ENCODE measurements at regions not wholly inside any gene's neighbourhood (a gene's known extent, or its start where the extent isn't known, plus 50 kb on each side); places are given as distances from the start of the nearest gene placed in this dataset.

- H3K27me3 ChIP-seq = no peaks in the 10 kb centered on the region
- no peak for TF ChIP-seq POLR2A (IDR thresholded peaks at IDR 0.05)
- no peak for TF ChIP-seq CTCF (IDR thresholded peaks at IDR 0.05)
- H3K9me3 ChIP-seq = no peaks in the 10 kb centered on the region
- no peak overlapping the region for H3K27ac ChIP-seq
- DNase-seq = no peak
- intact Hi-C loops (cut with DNase I; ENCODE audit: low total_unique reads) = no loop called here
- H3K4me3 ChIP-seq = no peak overlapping the region
- no peaks in the 10 kb centered on the region for H3K36me3 ChIP-seq (ENCODE audit: low read depth, missing control alignments)
- no peaks in the 10 kb centered on the region for H3K4me1 ChIP-seq
Measured at GRCh38 chr1:192873836-192874235, 65.0 kb downstream of the RGS2 start.

DNA sequence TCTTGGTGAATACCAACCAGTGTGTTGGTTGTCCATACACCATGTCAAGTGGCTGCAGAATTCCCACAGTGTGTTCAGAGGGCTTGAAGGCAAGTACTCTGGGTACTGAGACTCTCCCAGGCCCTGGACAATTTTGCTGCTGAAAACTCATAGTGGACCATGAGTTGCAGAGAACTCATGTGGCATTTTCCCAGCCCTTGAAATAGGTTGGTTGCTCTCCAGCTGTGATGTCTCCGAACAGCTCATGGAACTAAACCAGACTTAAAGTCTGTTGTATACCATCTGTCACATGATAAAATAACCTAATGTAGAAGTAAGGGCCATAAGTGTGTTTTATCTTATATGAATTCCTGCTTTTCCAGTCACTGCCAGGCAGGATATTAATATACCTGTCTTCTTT, 67.8 kb downstream of the RGS2 start:
- WGBS, 2 donors = 72 to 81% methylated on average over 1 of the region's 1 CpG
- H3K4me1 ChIP-seq = no peaks in the 10 kb centered on the region
- H3K27me3 ChIP-seq = no peaks in the 10 kb centered on the region
- TF ChIP-seq POLR2A (IDR thresholded peaks at IDR 0.05) (no peak), CTCF (IDR thresholded peaks at IDR 0.05) (no peak)
- no peaks in the 10 kb centered on the region for H3K36me3 ChIP-seq (ENCODE audit: low read depth, missing control alignments)
- no peak overlapping the region for H3K4me3 ChIP-seq
- intact Hi-C loops (cut with DNase I; ENCODE audit: low total_unique reads) = no loop called here
- H3K27ac ChIP-seq = no peak overlapping the region
- H3K9me3 ChIP-seq = no peaks in the 10 kb centered on the region
- DNase-seq = no peak

- no peak for DNase-seq
- Histone ChIP-seq H3K27me3 (no peaks in the 10 kb centered on the region), H3K4me1 (no peaks in the 10 kb centered on the region), H3K9me3 (no peaks in the 10 kb centered on the region), H3K4me3 (no peak overlapping the region), H3K27ac (peak overlapping the region in 1 of 2 donors; percentile 30), H3K36me3 (ENCODE audit: low read depth, missing control alignments) (no peaks in the 10 kb centered on the region)
- intact Hi-C loops (cut with DNase I; ENCODE audit: low total_unique reads) = no loop called here
- WGBS, 2 donors = 77 to 89% methylated on average over 2 of the region's 2 CpGs
- TF ChIP-seq POLR2A (IDR thresholded peaks at IDR 0.05) = no peak
- no peak for TF ChIP-seq CTCF (IDR thresholded peaks at IDR 0.05)
Measured at GRCh38 chr1:192877283-192877886, 68.5 kb downstream of the RGS2 start.

- H3K27ac ChIP-seq = peak overlapping the region in 1 of 2 donors; percentile 30
- H3K9me3 ChIP-seq = no peaks in the 10 kb centered on the region
- H3K36me3 ChIP-seq (ENCODE audit: low read depth, missing control alignments) = no peaks in the 10 kb centered on the region
- intact Hi-C loops (cut with DNase I; ENCODE audit: low total_unique reads) = no loop called here
- WGBS, 2 donors = 24 to 50% methylated on average over 1 of the region's 1 CpG
- no peak for TF ChIP-seq CTCF (IDR thresholded peaks at IDR 0.05)
- H3K4me3 ChIP-seq = no peak overlapping the region
- no peaks in the 10 kb centered on the region for H3K4me1 ChIP-seq
- no peaks in the 10 kb centered on the region for H3K27me3 ChIP-seq
- DNase-seq = peak; percentile 62
Measured at GRCh38 chr1:192878249-192878648, 69.4 kb downstream of the RGS2 start.

DNA sequence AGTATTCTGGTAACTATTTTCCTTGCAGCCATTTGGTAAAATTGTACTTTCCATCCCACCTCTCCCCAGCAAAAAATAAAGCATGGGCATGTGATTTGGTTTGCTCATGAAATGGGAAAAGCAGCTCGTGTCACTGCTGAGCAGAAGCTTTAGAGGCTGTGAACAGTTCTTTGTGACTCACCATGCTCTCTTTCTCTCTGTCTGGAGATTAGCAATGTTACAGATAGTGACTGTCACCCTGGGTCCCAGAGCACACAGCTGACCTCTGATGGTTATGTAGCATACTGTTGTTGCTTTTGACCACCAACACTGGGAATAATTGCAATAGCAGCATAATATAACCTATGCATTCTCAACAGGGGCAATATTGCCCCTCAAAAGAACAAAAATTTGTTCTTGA, 70.6 kb downstream of the RGS2 start:
- H3K36me3 ChIP-seq (ENCODE audit: low read depth, missing control alignments) = no peaks in the 10 kb centered on the region
- intact Hi-C loops (cut with DNase I; ENCODE audit: low total_unique reads) = no loop called here
- no peak for DNase-seq
- no peak for TF ChIP-seq POLR2A (IDR thresholded peaks at IDR 0.05)
- no peak for TF ChIP-seq CTCF (IDR thresholded peaks at IDR 0.05)
- no peak overlapping the region for H3K27ac ChIP-seq
- H3K4me1 ChIP-seq = no peaks in the 10 kb centered on the region
- H3K4me3 ChIP-seq = no peak overlapping the region
- H3K9me3 ChIP-seq = no peaks in the 10 kb centered on the region
- 44 to 48% methylated on average over 1 of the region's 1 CpG for WGBS, 2 donors
- no peaks in the 10 kb centered on the region for H3K27me3 ChIP-seq
